WTC11 (cell line): ENCODE measurements at regions not wholly inside any gene's neighbourhood (a gene's known extent, or its start where the extent isn't known, plus 50 kb on each side); places are given as distances from the start of the nearest gene placed in this dataset.

Source experiments
- ATAC-seq: fragments of 200-7000 bp; cut with Tn5 transposase; 2 replicates; pipeline ENCODE4 v1.10.0; 2021; ENCODE audit warnings: mild to moderate bottlenecking, moderate library complexity
- CTCF ChIA-PET: fragments of 300-600 bp; sonication (Branson Sonifier 250); formaldehyde crosslinking; loops from one replicate; lab custom pipeline; 2021; ENCODE audit warnings: antibody characterized with exemption; lab: Charles Lee
- POLR2A ChIA-PET: fragments of 350-600 bp; sonication (Branson Sonifier 250); formaldehyde crosslinking; loops from one replicate; lab custom pipeline; 2021; ENCODE audit warnings: antibody characterized with exemption; lab: Charles Lee
- DNase-seq: peaks from one replicate; pipeline ENCODE4 v3.0.0; 2021; ENCODE audit warnings: low spot score
- H3K27ac Mint-ChIP-seq: 2 replicates; pipeline ENCODE4 v1.8.0; 2021; ENCODE audit warnings: mixed read lengths
- H3K27me3 Mint-ChIP-seq: 2 replicates; pipeline ENCODE4 v1.8.0; 2021; ENCODE audit warnings: low read depth, mild to moderate bottlenecking, moderate library complexity, mixed read lengths
- H3K36me3 Mint-ChIP-seq: 2 replicates; pipeline ENCODE4 v1.8.0; 2021; ENCODE audit warnings: mixed read lengths
- H3K4me1 Mint-ChIP-seq: 2 replicates; pipeline ENCODE4 v1.8.0; 2022; ENCODE audit warnings: mixed read lengths
- H3K4me3 Mint-ChIP-seq: 2 replicates; pipeline ENCODE4 v1.8.0; 2021; ENCODE audit warnings: mild to moderate bottlenecking, moderate library complexity, mixed read lengths
- H3K9me3 Mint-ChIP-seq: 2 replicates; pipeline ENCODE4 v1.8.0; 2021; ENCODE audit warnings: mixed read lengths
- CREM ChIP-seq: sonication (generic); formaldehyde crosslinking; IDR thresholded peaks from 2 replicates; pipeline ENCODE4 v1.8.1; 2022; ENCODE audit warnings: mild to moderate bottlenecking, missing genetic modification reagents, moderate library complexity
- ELF4 ChIP-seq: sonication (generic); formaldehyde crosslinking; IDR thresholded peaks from 2 replicates; pipeline ENCODE4 v1.8.1; 2022; ENCODE audit warnings: low read depth, mild to moderate bottlenecking, moderate library complexity, missing genetic modification reagents
- FOXJ3 ChIP-seq: sonication (generic); formaldehyde crosslinking; IDR thresholded peaks from 2 replicates; pipeline ENCODE4 v1.9.0; 2021; ENCODE audit warnings: missing genetic modification reagents, mild to moderate bottlenecking, borderline replicate concordance
- FOXK1 ChIP-seq: sonication (generic); formaldehyde crosslinking; IDR thresholded peaks from 2 replicates; pipeline ENCODE4 v1.8.0; 2022; ENCODE audit warnings: mild to moderate bottlenecking, moderate library complexity, missing genetic modification reagents
- KAT7 ChIP-seq: sonication (generic); formaldehyde crosslinking; IDR thresholded peaks from 2 replicates; pipeline ENCODE4 v1.8.1; 2023; ENCODE audit warnings: missing genetic modification reagents, mild to moderate bottlenecking, borderline replicate concordance
- RORB ChIP-seq: fragments of 250-450 bp; sonication (Bioruptor Pico); IDR thresholded peaks from 2 replicates; pipeline ENCODE4 v1.9.0; 2021; ENCODE audit warnings: mild to moderate bottlenecking
- ZNF138 ChIP-seq: sonication (generic); formaldehyde crosslinking; conservative IDR thresholded peaks from 2 replicates; pipeline ENCODE4 v1.8.1; 2022; ENCODE audit warnings: mild to moderate bottlenecking, moderate library complexity, missing genetic modification reagents
- ZNF219 ChIP-seq: sonication (generic); formaldehyde crosslinking; IDR thresholded peaks from 2 replicates; pipeline ENCODE4 v1.8.0; 2023; ENCODE audit warnings: missing genetic modification reagents, mild to moderate bottlenecking, borderline replicate concordance
- ZNF416 ChIP-seq: fragments of 250-450 bp; sonication (Bioruptor Pico); IDR thresholded peaks from 2 replicates; pipeline ENCODE4 v1.9.0; 2021; ENCODE audit warnings: mild to moderate bottlenecking, inconsistent platforms
- TF ChIP-seq, protein P1 (sequence below): sonication (generic); formaldehyde crosslinking; IDR thresholded peaks from 2 replicates; pipeline ENCODE4 v1.8.0; 2022; ENCODE audit warnings: missing genetic modification reagents
- TF ChIP-seq, protein P2 (sequence below): sonication (generic); formaldehyde crosslinking; IDR thresholded peaks from 2 replicates; pipeline ENCODE4 v1.8.1; 2023; ENCODE audit warnings: mild to moderate bottlenecking, missing genetic modification reagents
- TF ChIP-seq, protein P3 (sequence below): sonication (generic); formaldehyde crosslinking; IDR thresholded peaks from 2 replicates; pipeline ENCODE4 v1.8.1; 2022; ENCODE audit warnings: missing genetic modification reagents, borderline replicate concordance
- TF ChIP-seq, protein P4 (sequence below): sonication (generic); formaldehyde crosslinking; IDR thresholded peaks from 2 replicates; pipeline ENCODE4 v1.8.1; 2023; ENCODE audit warnings: mild to moderate bottlenecking, missing genetic modification reagents, moderate library complexity
- TF ChIP-seq, protein P5 (sequence below): sonication (generic); formaldehyde crosslinking; IDR thresholded peaks from 2 replicates; pipeline ENCODE4 v1.8.1; 2023; ENCODE audit warnings: mild to moderate bottlenecking, missing genetic modification reagents
- TF ChIP-seq, protein P6 (sequence below): fragments of 250-450 bp; sonication (Bioruptor Pico); IDR thresholded peaks from 2 replicates; pipeline ENCODE4 v2.1.2; 2022; ENCODE audit warnings: mild to moderate bottlenecking, moderate library complexity
- TF ChIP-seq, protein P7 (sequence below): fragments of 250-450 bp; sonication (Bioruptor Pico); IDR thresholded peaks from 2 replicates; pipeline ENCODE4 v1.9.0; 2021; ENCODE audit warnings: mild to moderate bottlenecking, borderline replicate concordance

DNA sequence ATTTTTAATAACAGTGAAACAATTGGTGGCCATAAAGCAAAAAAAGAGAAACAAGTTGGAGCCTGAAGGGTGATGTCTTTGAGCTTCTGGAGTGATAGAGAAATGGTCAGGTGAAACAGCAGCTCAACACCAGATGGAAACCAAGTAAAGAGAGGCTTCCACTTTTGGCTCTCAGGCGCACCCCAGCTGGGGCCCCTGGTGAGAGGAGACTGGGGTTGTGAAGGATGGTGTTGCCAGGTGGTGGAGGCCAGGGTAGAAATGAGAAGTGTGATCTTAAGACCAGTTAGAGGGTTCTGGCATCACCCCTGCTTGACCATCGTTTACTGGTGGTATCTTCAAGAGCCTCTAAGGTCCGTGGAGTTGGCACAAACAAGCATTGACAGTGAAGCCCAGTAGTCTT lies 126.0 kb upstream of the AKIRIN2 start:
- H3K4me3 Mint-ChIP-seq, result no peak overlapping the region
- H3K4me1 Mint-ChIP-seq, result no peaks in the 10 kb centered on the region
- POLR2A ChIA-PET, result no interaction called here
- H3K27ac Mint-ChIP-seq, result no peak overlapping the region
- no peaks in the 10 kb centered on the region for H3K36me3 Mint-ChIP-seq
- CTCF ChIA-PET, result no interaction called here
- DNase-seq (no peak), ATAC-seq (no peak)
- H3K27me3 Mint-ChIP-seq, result no peaks in the 10 kb centered on the region; the same call in 1 of the 2 replicates
- no peaks in the 10 kb centered on the region for H3K9me3 Mint-ChIP-seq
- TF ChIP-seq, protein P1, sequence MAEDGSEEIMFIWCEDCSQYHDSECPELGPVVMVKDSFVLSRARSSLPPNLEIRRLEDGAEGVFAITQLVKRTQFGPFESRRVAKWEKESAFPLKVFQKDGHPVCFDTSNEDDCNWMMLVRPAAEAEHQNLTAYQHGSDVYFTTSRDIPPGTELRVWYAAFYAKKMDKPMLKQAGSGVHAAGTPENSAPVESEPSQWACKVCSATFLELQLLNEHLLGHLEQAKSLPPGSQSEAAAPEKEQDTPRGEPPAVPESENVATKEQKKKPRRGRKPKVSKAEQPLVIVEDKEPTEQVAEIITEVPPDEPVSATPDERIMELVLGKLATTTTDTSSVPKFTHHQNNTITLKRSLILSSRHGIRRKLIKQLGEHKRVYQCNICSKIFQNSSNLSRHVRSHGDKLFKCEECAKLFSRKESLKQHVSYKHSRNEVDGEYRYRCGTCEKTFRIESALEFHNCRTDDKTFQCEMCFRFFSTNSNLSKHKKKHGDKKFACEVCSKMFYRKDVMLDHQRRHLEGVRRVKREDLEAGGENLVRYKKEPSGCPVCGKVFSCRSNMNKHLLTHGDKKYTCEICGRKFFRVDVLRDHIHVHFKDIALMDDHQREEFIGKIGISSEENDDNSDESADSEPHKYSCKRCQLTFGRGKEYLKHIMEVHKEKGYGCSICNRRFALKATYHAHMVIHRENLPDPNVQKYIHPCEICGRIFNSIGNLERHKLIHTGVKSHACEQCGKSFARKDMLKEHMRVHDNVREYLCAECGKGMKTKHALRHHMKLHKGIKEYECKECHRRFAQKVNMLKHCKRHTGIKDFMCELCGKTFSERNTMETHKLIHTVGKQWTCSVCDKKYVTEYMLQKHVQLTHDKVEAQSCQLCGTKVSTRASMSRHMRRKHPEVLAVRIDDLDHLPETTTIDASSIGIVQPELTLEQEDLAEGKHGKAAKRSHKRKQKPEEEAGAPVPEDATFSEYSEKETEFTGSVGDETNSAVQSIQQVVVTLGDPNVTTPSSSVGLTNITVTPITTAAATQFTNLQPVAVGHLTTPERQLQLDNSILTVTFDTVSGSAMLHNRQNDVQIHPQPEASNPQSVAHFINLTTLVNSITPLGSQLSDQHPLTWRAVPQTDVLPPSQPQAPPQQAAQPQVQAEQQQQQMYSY (CRISPR knock-in tag), result no peak
- TF ChIP-seq, protein P2, sequence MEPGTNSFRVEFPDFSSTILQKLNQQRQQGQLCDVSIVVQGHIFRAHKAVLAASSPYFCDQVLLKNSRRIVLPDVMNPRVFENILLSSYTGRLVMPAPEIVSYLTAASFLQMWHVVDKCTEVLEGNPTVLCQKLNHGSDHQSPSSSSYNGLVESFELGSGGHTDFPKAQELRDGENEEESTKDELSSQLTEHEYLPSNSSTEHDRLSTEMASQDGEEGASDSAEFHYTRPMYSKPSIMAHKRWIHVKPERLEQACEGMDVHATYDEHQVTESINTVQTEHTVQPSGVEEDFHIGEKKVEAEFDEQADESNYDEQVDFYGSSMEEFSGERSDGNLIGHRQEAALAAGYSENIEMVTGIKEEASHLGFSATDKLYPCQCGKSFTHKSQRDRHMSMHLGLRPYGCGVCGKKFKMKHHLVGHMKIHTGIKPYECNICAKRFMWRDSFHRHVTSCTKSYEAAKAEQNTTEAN, result no peak
- no peak for TF ChIP-seq ZNF416 (CRISPR knock-in tag)
- no peak for TF ChIP-seq FOXK1 (CRISPR knock-in tag)
- TF ChIP-seq, protein P3, sequence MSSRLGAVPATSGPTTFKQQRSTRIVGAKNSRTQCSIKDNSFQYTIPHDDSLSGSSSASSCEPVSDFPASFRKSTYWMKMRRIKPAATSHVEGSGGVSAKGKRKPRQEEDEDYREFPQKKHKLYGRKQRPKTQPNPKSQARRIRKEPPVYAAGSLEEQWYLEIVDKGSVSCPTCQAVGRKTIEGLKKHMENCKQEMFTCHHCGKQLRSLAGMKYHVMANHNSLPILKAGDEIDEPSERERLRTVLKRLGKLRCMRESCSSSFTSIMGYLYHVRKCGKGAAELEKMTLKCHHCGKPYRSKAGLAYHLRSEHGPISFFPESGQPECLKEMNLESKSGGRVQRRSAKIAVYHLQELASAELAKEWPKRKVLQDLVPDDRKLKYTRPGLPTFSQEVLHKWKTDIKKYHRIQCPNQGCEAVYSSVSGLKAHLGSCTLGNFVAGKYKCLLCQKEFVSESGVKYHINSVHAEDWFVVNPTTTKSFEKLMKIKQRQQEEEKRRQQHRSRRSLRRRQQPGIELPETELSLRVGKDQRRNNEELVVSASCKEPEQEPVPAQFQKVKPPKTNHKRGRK (CRISPR knock-in tag), result no peak
- TF ChIP-seq, protein P4, sequence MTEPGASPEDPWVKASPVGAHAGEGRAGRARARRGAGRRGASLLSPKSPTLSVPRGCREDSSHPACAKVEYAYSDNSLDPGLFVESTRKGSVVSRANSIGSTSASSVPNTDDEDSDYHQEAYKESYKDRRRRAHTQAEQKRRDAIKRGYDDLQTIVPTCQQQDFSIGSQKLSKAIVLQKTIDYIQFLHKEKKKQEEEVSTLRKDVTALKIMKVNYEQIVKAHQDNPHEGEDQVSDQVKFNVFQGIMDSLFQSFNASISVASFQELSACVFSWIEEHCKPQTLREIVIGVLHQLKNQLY, result no peak
- TF ChIP-seq, protein P5, sequence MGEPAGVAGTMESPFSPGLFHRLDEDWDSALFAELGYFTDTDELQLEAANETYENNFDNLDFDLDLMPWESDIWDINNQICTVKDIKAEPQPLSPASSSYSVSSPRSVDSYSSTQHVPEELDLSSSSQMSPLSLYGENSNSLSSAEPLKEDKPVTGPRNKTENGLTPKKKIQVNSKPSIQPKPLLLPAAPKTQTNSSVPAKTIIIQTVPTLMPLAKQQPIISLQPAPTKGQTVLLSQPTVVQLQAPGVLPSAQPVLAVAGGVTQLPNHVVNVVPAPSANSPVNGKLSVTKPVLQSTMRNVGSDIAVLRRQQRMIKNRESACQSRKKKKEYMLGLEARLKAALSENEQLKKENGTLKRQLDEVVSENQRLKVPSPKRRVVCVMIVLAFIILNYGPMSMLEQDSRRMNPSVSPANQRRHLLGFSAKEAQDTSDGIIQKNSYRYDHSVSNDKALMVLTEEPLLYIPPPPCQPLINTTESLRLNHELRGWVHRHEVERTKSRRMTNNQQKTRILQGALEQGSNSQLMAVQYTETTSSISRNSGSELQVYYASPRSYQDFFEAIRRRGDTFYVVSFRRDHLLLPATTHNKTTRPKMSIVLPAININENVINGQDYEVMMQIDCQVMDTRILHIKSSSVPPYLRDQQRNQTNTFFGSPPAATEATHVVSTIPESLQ, result no peak
- no peak for TF ChIP-seq FOXJ3 (CRISPR knock-in tag)
- TF ChIP-seq ZNF219 (CRISPR knock-in tag), result no peak

DNA sequence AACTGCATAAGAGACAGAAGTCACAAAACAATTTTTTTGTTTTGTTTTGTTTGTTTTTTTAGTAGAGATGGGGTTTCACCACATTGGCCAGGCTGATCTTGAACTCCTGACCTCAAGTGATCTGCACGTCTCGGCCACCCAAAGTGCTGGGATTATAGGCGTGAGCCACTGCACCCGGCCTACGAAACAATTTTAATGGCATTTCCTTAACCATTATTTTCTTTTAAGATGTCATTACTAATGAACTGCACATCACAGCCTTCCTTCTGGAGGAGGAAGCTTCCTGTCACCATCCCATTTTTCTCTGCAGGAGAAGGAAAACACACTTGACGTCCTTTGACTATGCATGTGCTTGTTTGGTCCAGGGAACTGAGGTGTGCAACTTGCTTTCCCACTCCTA lies 125.3 kb upstream of the AKIRIN2 start:
- CTCF ChIA-PET, result no interaction called here
- POLR2A ChIA-PET, result no interaction called here
- no peak for DNase-seq
- H3K27ac Mint-ChIP-seq, result no peak overlapping the region
- H3K27me3 Mint-ChIP-seq, result no peaks in the 10 kb centered on the region; the same call in 1 of the 2 replicates
- no peaks in the 10 kb centered on the region for H3K36me3 Mint-ChIP-seq
- no peak for ATAC-seq
- no peak overlapping the region for H3K4me3 Mint-ChIP-seq
- no peaks in the 10 kb centered on the region for H3K4me1 Mint-ChIP-seq
- no peaks in the 10 kb centered on the region for H3K9me3 Mint-ChIP-seq
- no peak for TF ChIP-seq CREM (CRISPR knock-in tag)
- TF ChIP-seq RORB (CRISPR knock-in tag), result no peak
- TF ChIP-seq, protein P1 (CRISPR knock-in tag), result no peak
- no peak for TF ChIP-seq ELF4 (CRISPR knock-in tag)
- TF ChIP-seq KAT7, result no peak
- no peak for TF ChIP-seq ZNF138 (CRISPR knock-in tag)
- TF ChIP-seq, protein P6, sequence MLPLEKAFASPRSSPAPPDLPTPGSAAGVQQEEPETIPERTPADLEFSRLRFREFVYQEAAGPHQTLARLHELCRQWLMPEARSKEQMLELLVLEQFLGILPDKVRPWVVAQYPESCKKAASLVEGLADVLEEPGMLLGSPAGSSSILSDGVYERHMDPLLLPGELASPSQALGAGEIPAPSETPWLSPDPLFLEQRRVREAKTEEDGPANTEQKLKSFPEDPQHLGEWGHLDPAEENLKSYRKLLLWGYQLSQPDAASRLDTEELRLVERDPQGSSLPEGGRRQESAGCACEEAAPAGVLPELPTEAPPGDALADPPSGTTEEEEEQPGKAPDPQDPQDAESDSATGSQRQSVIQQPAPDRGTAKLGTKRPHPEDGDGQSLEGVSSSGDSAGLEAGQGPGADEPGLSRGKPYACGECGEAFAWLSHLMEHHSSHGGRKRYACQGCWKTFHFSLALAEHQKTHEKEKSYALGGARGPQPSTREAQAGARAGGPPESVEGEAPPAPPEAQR (CRISPR knock-in tag), result no peak
- TF ChIP-seq, protein P7, sequence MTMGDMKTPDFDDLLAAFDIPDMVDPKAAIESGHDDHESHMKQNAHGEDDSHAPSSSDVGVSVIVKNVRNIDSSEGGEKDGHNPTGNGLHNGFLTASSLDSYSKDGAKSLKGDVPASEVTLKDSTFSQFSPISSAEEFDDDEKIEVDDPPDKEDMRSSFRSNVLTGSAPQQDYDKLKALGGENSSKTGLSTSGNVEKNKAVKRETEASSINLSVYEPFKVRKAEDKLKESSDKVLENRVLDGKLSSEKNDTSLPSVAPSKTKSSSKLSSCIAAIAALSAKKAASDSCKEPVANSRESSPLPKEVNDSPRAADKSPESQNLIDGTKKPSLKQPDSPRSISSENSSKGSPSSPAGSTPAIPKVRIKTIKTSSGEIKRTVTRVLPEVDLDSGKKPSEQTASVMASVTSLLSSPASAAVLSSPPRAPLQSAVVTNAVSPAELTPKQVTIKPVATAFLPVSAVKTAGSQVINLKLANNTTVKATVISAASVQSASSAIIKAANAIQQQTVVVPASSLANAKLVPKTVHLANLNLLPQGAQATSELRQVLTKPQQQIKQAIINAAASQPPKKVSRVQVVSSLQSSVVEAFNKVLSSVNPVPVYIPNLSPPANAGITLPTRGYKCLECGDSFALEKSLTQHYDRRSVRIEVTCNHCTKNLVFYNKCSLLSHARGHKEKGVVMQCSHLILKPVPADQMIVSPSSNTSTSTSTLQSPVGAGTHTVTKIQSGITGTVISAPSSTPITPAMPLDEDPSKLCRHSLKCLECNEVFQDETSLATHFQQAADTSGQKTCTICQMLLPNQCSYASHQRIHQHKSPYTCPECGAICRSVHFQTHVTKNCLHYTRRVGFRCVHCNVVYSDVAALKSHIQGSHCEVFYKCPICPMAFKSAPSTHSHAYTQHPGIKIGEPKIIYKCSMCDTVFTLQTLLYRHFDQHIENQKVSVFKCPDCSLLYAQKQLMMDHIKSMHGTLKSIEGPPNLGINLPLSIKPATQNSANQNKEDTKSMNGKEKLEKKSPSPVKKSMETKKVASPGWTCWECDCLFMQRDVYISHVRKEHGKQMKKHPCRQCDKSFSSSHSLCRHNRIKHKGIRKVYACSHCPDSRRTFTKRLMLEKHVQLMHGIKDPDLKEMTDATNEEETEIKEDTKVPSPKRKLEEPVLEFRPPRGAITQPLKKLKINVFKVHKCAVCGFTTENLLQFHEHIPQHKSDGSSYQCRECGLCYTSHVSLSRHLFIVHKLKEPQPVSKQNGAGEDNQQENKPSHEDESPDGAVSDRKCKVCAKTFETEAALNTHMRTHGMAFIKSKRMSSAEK (CRISPR knock-in tag), result no peak
